ENCODE measurements at regions not wholly inside any gene's neighbourhood (a gene's known extent, or its start where the extent isn't known, plus 50 kb on each side); places are given as distances from the start of the nearest gene placed in this dataset.
A peak's percentile ranks its signal among the peaks of the same experiment; 100 is the strongest.
"Not testable (repeated sequence)": the region's sequence is repeated elsewhere in the genome, so short reads cannot be mapped to it uniquely, and the experiment has no call there.

DNA sequence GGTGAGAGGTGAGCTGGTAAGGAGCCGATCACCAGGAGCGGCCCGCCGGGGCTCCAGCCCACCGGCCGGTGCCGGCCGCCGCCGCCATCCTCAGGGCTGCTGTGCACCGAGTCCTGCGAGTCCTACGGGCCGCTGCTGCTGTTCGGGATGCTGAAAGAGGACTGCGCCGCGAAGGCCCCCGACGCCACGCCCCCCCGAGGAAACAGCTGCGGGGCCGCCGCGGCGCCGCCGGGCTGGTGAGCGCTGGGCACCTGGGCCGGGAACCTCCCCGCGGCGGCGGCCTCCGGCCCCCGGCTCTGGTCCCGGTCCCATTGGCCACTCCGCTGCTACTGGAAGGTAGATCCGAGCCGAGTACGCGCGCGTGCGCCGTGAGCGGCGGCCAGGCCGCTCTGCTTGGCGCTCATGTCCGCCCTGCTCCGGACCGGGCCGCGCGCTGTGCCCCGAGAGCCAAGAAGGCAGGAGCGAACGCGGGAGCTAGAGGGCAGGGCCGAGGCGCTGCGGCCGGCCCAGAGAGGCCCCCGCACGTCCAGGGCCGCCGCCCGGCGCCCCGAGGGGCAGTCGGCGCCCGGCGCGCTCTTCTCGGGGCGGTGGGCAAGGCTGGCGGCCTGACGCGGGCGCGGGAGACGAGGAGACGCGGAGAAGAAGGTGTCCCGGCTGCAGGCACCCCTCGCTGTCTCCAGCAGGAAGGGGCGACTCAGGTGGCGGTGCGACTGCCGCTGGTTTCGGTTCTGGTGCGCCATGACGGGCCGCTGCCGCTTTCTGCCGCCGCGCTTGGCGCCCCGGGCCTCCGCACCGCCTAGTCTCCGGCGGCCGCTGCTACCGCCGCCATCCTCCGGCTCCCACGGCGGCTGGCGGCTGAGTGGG is 121.3 kb upstream of the WIPF3 start:
- DNase-seq (peak; percentile 77 to 84 (median 80)), ATAC-seq (peak; percentile 91)
- TF ChIP-seq, protein P1, sequence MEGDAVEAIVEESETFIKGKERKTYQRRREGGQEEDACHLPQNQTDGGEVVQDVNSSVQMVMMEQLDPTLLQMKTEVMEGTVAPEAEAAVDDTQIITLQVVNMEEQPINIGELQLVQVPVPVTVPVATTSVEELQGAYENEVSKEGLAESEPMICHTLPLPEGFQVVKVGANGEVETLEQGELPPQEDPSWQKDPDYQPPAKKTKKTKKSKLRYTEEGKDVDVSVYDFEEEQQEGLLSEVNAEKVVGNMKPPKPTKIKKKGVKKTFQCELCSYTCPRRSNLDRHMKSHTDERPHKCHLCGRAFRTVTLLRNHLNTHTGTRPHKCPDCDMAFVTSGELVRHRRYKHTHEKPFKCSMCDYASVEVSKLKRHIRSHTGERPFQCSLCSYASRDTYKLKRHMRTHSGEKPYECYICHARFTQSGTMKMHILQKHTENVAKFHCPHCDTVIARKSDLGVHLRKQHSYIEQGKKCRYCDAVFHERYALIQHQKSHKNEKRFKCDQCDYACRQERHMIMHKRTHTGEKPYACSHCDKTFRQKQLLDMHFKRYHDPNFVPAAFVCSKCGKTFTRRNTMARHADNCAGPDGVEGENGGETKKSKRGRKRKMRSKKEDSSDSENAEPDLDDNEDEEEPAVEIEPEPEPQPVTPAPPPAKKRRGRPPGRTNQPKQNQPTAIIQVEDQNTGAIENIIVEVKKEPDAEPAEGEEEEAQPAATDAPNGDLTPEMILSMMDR (IDR thresholded peaks at IDR 0.05): no peak
- Histone ChIP-seq H3K4me1 (ENCODE audit: low read depth) (peaks cover 6% of the 10 kb centered on the region), H3K36me3 (ENCODE audit: low read depth) (no peaks in the 10 kb centered on the region), H3K4me3 (peak overlapping the region; percentile 72), H3K9me3 (no peaks in the 10 kb centered on the region)
- intact Hi-C loops (cut with DNase I, micrococcal nuclease): no loop called here

DNA sequence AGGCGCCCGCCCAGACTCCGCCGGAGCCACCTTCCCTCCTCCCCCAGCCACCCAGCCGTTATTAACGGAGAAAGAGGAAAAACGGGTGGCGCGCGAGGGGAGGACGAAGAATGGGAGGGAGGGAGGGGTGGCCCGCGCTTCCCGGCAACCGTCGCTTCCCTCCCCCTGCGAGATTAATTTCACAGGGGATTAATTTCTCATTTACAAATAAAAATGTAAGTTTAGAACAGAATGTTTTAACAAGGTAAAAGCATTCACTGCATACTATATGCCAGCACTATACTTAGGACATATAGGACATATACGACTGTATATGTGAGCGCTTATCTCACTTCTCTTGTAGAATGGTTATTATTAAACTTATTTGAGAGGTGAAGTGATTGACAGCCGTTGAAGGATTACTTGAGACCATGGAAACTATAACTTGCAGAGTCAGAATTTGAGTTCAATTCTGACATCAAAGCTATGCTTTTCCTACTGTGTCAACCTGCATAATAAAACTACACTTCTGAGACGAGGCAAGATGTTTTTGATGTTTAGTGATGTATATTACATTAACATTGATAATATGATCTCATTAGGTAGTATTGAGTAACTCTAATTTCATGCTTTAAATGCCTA is 120.5 kb upstream of the WIPF3 start:
- H3K36me3 ChIP-seq (ENCODE audit: low read depth); H3K9me3 ChIP-seq; H3K4me1 ChIP-seq (ENCODE audit: low read depth); intact Hi-C loops (cut with DNase I, micrococcal nuclease); DNase-seq: not testable (repeated sequence)
- peak; percentile 1 for ATAC-seq
- H3K4me3 ChIP-seq: peak overlapping the region; percentile 72

- DNase-seq; H3K9me3 ChIP-seq; ATAC-seq; intact Hi-C loops (cut with DNase I, micrococcal nuclease); H3K36me3 ChIP-seq (ENCODE audit: low read depth); H3K4me1 ChIP-seq (ENCODE audit: low read depth); H3K4me3 ChIP-seq: not testable (repeated sequence)
These were observed 115.8 kb upstream of the WIPF3 start for GRCh38 chr7:29690510-29690909.

- H3K4me1 ChIP-seq (ENCODE audit: low read depth); H3K4me3 ChIP-seq; H3K9me3 ChIP-seq; ATAC-seq; H3K36me3 ChIP-seq (ENCODE audit: low read depth); DNase-seq; intact Hi-C loops (cut with DNase I, micrococcal nuclease): not testable (repeated sequence)
These were observed 109.9 kb upstream of the WIPF3 start for GRCh38 chr7:29696402-29696801.

DNA sequence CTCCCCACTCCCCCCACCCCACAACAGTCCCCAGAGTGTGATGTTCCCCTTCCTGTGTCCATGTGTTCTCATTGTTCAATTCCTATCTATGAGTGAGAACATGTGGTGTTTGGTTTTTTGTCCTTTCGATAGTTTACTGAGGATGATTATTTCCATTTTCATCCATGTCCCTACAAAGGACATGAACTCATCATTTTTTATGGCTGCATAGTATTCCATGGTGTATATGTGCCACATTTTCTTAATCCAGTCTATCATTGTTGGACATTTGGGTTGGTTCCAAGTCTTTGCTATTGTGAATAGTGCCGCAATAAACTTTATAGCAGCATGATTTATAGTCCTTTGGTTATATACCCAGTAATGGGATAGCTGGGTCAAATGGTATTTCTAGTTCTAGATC is 106.6 kb upstream of the WIPF3 start:
- intact Hi-C loops (cut with DNase I, micrococcal nuclease); H3K36me3 ChIP-seq (ENCODE audit: low read depth); ATAC-seq; H3K4me3 ChIP-seq; DNase-seq; H3K9me3 ChIP-seq; H3K4me1 ChIP-seq (ENCODE audit: low read depth): not testable (repeated sequence)

DNA sequence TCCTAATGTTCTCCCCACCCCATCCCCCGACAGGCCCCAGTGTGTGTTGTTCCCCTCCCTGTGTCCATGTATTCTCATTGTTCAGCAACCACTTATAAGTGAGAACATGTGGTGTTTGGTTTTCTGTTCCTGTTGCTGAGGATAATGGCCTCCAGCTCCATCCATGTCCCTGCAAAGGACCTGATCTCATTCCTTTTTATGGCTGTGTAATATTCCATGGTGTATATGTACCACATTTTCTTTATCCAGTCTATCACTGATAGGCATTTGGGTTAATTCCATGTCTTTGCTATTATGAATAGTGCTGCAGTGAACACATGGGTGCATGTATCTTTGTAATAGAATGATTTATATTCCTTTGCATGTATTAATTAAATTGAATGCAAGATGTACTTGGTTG is 104.8 kb upstream of the WIPF3 start:
- ATAC-seq; H3K4me1 ChIP-seq (ENCODE audit: low read depth); H3K36me3 ChIP-seq (ENCODE audit: low read depth); H3K9me3 ChIP-seq; H3K4me3 ChIP-seq; intact Hi-C loops (cut with DNase I, micrococcal nuclease); DNase-seq: not testable (repeated sequence)

- H3K9me3 ChIP-seq; H3K4me1 ChIP-seq (ENCODE audit: low read depth); intact Hi-C loops (cut with DNase I, micrococcal nuclease); ATAC-seq; DNase-seq; H3K36me3 ChIP-seq (ENCODE audit: low read depth); H3K4me3 ChIP-seq: not testable (repeated sequence)
These were observed 102.5 kb upstream of the WIPF3 start for GRCh38 chr7:29703830-29704229.

GRCh38 chr7:29709002-29709401 is 97.3 kb upstream of the WIPF3 start:
- H3K9me3 ChIP-seq; H3K4me3 ChIP-seq; intact Hi-C loops (cut with DNase I, micrococcal nuclease); H3K36me3 ChIP-seq (ENCODE audit: low read depth); H3K4me1 ChIP-seq (ENCODE audit: low read depth); DNase-seq; ATAC-seq: not testable (repeated sequence)

DNA sequence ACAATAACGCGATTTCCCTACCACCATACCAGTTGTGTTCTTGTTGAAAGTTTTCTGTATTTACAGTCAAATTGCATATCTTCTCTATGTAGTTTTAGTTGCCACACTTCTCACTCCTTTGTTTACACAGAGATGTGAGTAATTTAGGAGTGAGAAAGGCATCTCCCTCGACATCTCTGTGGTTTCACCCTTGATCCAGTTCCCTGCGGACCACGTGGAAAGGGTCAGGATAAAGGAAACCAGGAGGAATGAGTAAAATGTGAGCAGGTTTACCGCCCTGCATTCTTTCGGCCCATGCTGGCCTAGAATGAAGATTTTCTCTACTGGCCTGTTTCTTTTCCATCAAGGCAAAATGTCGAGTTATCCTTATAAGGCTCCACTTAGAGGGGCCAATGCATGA is 83.2 kb upstream of the WIPF3 start:
- intact Hi-C loops (cut with DNase I, micrococcal nuclease): not testable (repeated sequence)

More for the DNA sequence above, 83.2 kb upstream of the WIPF3 start:
- DNase-seq; H3K4me3 ChIP-seq; H3K9me3 ChIP-seq; H3K4me1 ChIP-seq (ENCODE audit: low read depth); H3K36me3 ChIP-seq (ENCODE audit: low read depth): not testable (repeated sequence)
- peak; percentile 55 for ATAC-seq

All from mucosa of descending colon (tissue), 3 donors.